ENCODE measurements at regions not wholly inside any gene's neighbourhood (a gene's known extent, or its start where the extent isn't known, plus 50 kb on each side); places are given as distances from the start of the nearest gene placed in this dataset.
"Not testable (repeated sequence)": the region's sequence is repeated elsewhere in the genome, so short reads cannot be mapped to it uniquely, and the experiment has no call there.

- no peak for DNase-seq
Measured at GRCh38 chr4:100630341-100630740, 112.5 kb upstream of the EMCN start.

DNA sequence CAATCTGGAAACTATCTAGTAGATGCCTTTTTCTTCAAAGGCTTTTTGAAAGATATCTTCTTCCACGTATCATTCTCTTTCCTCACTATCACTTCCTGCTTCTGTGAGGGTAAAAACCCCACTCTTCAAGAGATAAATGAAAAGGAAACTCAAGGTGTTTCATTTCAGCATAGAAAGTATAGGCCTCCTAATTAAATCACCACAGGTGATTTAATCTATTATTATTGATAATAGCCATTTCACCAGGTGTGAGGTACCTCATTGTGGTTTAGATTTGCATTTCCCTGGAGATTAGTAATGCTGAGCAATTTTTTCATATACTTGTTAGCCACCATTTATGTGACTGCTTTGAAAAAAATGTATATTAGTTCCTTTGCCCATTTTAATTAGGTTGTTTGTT, 92.0 kb upstream of the EMCN start:
- no peak for DNase-seq

- DNase-seq, result not testable (repeated sequence)
Measured at GRCh38 chr4:100608651-100609050, 90.8 kb upstream of the EMCN start.

- no peak for DNase-seq
Measured at GRCh38 chr4:100605144-100605543, 87.3 kb upstream of the EMCN start.

- DNase-seq, result no peak
Measured at GRCh38 chr4:100593935-100594334, 76.1 kb upstream of the EMCN start.

DNA sequence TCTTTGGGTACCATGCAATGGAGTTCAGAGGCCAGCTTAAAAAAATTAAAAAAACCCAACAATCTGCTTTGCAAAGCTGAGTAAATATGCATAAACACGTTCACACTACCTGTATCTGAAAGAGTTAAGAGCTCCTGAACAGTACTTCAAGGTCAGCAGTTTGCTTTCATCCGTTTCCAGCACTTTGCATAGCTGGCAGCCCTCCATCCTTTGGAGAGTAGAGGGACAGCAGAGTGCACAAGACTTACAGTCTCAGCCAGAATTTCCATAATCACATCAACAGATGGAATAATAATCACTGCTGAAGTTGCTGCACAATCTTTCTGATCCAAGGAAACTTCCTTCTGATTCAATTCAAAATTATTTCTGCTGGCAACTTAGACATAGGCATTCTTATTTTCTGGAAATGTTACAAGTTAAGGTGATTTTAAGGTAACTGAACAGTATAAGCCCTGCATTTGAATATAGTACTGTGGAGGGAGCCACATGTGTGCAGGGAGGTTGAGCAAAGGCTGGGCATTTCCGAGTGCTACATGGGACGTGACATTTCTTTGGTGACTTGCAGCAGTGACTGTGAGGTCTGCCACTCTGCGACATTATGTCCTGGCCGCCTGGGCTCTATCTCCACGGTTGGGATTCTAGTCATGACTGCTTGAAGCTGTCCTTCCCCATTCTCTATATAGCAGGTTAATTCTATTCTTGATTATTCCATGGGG, 73.5 kb upstream of the EMCN start:
- no peak for DNase-seq

DNA sequence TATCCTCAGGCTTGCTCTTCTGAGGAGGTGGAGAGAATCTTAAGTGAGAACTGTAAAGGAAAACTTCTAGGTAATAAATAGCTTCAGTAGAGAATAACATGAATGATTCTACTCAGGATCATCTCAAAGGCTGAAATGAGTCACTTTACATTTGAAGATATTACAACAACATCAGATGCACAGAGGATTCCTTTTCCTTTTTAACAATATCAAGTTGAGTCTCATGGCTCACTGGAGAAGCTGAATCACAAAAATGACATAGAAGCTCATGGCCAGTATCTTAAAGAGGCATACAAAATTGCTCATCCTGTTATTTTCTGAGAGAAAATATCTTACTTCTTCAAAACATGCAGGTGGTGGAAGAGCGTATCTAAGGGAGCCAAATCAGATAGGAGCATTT, 72.5 kb upstream of the EMCN start:
- DNase-seq, result no peak

GRCh38 chr4:100588076-100588475, 70.3 kb upstream of the EMCN start:
- DNase-seq, result no peak

DNA sequence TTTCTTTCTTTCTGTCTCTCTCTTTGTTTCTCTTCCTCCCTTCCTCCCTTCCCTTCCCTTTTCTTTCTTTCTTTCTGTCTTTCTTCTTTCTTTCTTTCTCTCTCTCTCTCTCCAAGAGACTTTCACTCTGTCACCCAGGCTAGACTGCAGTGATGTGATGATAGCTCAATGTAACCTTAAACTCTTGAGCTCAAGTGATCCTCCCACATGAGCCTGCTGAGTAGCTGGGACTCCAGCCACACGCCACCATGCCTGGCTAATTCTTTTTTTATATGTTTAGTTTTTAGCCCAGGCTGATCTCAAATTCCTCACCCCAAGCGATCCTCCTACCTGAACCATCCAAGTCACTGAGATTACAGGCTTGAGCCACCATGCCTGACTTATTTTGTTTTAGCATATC, 64.3 kb upstream of the EMCN start:
- DNase-seq, result no peak

DNA sequence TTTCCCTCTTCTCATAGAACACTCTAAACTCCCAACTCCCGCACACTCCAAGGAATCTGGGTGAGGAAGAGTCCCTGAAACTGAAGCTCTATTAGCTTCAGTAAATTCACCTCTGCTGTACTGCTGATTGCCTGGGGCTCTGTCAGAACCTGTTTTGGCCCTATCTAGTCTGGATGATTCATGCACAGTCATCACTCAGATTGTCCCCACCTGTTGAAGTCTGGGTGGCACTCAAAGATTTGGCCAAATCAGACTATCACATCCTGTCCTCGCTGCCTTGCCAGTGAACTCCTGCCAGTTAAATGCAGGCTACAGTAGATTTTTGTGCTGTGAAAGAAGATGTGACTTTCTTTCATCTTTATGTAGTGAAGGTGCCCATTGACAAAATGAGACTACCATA, 63.5 kb upstream of the EMCN start:
- DNase-seq, result no peak

GRCh38 chr4:100576570-100576969, 58.7 kb upstream of the EMCN start:
- no peak for DNase-seq

DNA sequence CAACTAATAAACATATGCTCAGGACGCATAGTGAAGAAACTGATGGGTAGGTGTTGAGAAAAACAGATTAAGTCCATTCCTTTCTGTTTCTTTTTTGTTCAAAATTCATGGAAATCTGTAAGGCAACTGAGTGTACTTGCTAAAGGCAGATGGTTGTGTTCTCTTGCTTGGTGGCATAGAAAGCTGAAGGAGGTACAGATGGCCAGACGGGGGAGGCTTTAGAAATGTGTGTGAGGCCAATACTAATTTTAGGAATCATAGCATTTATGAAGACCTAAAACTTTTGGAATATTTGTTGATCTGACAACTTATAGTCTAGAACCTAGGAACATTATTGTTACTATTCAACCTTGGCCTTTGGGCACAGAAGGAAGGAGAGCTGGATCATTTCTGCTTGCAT, 56.8 kb upstream of the EMCN start:
- no peak for DNase-seq

GRCh38 chr4:100569196-100569595, 51.4 kb upstream of the EMCN start:
- no peak for DNase-seq
